GM19455 (cell line): ENCODE measurements at regions not wholly inside any gene's neighbourhood (a gene's known extent, or its start where the extent isn't known, plus 50 kb on each side); places are given as distances from the start of the nearest gene placed in this dataset.

Experiments
- ATAC-seq: cut with Tn5 transposase; IDR thresholded peaks from one replicate; pipeline ENCODE4 v1.9.1; 2021; ENCODE audit not compliant: unreplicated experiment

DNA sequence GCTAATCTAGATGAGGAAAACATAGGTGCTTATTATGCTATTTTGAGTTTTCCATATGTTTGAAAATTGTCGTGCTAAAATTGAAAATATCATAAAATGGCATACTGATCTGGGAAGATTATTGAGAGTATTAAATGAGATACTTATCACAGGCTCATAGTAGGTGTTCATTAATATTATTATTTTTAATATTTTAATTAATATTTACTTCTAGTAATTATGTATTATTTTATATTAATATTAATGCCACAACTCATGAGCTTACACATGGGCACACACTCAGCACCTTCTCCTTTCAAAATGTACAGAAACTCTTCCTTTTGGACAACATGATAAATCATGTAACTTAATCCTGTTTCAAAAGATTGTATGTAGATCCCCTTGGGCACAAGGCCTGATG, 223.6 kb downstream of the RAB28 start:
- ATAC-seq, result no peak

DNA sequence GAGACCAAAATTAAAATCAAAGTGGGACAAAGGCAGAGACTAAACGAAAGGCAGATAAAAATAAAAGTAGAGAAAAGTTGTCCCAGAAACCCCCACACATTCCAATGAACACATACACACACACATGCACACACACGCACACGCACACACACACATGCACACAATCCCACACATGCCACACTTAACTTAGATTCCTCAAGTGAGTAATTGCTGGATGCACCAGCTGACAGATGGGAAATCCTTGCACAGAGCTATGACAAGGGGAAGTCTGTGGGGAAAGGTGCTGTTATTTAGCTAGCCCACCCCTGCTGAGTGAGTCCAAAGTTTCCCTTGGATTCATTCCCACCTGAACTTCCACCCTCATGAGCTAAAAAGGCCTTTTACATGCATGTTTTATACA, 233.9 kb downstream of the RAB28 start:
- no peak for ATAC-seq

DNA sequence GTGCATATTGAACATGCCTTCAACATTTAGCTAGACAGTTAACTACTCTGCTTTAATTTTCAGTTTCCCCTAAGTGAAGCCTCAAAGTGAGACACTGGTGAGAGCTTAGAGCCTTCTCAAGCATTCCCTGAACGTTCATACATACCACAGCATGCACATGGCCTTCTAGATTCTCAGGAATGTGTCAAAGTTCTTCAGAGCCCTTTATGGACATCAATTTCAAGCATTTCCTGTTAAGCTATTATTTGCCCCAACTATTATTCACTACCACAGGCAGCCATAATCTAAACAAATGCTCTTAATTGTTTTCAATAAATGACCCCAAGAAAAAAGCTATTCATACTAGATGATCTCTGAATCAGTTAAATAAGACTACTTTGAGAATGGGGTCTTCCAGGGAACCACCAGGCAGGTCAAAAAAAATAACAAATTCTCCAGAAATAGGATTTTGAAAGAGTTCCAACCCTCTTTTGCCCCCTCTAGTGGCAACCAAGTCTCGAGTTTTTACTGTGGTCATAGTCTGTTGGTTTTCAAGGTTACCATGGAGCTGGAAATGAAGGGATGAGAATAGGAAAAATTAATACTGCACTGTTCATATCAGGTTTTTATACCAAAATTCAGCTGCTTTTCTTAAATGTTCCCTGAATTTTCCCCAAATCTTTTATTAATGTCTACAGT, 235.4 kb downstream of the RAB28 start:
- ATAC-seq, result no peak

DNA sequence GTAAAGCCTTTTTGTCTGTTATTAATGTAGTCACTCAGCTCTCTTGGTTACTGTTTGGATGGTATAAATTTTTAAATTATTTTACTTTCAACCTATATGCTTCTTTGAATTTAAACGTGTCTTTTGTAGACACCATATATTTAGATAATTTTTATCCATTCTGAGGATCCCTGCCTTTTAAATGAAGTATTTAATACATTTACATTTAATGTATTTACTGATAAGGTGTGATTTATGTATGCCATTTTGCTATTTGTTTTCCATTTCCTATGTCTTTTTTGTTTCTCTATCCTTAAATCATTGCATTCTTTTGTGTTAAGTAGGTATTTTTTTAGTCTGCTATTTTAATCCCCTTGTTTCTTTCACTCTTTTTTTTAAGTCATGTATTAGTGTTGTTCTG, 238.0 kb downstream of the RAB28 start:
- no peak for ATAC-seq

DNA sequence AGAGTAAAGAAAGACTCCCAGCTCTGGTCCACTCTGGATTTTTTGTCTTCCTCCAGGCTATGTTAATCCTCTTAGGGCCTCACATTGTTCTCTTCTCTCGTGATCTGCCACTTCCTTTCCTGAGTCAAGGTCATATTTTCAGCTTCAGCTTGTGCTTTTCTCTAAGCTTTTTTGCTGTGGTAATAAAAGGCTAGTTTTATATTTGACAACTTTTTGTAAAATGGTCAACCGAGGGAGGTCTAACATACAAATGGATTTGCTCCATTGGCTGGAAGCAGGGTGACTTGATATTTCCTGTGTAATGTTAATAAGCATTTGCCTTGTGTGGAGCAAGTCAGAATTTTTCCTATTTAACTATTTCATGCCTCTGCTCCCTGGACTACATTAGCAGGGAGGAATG, 239.7 kb downstream of the RAB28 start:
- ATAC-seq, result no peak

DNA sequence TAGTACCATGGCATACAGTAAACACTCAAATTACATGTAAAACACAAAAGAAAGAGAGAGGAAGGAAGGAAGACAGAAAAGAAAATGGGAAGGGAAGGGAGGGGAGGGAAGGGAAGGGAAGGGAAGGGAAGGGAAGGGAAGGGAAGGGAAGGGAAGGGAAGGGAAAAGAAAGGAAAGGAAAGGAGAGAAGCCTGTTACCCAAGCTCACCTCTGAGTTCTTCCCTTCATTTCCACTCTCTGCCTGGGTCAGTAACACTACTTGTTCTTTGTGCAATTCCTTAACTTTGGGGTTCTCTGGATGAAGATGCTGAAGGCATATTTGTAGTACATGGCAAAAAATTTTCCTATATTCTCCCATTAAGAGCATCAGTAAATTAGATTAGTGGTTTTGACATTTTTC, 241.0 kb downstream of the RAB28 start:
- no peak for ATAC-seq

DNA sequence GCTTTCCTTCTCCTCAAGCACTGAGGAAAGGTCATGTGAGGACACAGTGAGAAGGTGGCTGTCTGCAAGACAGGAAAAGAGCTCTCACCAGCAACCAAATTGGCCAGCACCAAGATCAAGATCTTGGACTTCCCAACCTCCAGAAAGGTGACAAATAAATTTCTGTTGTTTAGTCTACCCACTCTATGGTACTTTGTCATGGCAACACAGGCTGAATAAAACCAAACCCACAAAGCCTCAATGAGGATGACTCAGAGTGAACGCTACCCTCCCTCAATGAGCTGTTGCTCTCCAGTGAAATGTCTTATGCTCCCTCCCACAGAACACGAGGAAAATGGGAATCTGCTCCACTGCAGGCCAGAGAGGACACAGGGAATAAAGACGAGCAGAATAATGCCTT, 244.1 kb downstream of the RAB28 start:
- ATAC-seq, result no peak

DNA sequence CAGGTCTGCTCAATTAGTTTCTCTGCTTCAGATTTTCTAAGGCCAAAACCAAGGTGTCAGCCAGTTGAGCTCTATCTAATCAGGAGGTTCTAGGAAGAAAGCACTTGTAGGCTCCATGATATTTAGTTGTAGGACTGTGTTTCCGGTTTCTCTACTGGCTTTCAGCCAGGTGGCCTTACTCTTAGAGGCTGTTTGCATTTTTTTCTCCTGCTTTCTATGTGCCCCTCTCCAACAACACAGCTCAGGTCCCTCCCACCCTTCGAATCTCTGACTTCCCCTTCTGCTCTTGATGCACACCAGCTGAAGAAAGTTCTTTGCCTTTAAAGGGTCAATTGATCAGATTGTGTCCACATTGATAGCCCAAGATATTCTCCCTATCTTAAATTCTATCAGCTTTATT, 245.2 kb downstream of the RAB28 start:
- no peak for ATAC-seq

DNA sequence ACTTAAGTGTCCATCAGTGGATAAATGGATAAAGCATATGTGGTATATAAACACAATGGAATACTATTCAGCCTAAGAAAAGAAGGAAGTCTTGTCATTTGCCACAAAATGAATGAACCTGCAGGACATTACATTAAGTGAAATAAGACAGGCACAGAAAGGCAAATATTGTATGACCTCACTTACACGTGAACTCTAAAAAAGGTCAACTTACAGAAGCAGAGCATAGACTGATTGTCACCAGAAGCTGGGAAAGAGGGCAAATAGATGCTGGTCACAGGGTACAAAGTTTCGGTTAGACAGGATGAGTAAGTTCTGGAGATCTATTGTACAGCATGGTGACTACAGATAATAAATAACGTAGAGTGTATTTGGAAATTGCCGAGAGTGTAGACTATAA, 247.7 kb downstream of the RAB28 start:
- ATAC-seq, result no peak

DNA sequence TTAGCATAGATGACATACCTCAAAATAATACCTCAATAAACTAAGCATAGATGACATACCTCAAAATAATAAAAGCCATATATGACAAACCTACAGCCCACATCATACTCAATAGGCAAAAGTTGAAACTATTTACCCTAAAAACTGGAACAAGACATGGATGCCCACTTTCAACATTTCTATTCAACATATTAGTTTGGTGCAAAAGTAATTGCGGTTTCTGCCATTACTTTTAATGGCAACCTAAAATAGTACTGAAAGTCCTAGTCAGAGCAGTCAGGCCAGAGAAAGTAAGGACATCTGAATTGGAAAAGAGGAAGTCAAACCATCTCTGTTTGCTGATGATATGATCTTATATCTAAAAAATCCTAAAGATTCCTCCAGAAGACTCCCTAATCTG, 250.4 kb downstream of the RAB28 start:
- ATAC-seq, result no peak

DNA sequence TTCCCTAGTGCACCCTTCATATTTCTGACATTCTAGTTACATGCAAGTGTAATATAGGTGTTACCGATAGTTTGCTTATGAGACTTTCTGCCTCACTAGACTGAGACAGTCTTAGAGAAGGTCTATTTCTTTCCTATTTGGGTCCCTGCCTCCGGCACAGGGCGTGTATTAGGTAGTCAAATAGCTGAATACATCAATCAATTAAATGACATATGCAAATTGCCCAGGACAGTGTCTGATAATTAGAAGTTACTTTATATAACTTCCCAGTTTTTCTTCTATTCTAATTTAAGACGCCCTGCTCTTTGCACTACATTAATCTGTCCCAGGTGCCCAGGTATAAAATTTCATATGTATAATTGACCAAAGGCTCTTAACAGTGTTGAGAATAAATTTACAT, 264.2 kb downstream of the RAB28 start:
- ATAC-seq, result no peak

DNA sequence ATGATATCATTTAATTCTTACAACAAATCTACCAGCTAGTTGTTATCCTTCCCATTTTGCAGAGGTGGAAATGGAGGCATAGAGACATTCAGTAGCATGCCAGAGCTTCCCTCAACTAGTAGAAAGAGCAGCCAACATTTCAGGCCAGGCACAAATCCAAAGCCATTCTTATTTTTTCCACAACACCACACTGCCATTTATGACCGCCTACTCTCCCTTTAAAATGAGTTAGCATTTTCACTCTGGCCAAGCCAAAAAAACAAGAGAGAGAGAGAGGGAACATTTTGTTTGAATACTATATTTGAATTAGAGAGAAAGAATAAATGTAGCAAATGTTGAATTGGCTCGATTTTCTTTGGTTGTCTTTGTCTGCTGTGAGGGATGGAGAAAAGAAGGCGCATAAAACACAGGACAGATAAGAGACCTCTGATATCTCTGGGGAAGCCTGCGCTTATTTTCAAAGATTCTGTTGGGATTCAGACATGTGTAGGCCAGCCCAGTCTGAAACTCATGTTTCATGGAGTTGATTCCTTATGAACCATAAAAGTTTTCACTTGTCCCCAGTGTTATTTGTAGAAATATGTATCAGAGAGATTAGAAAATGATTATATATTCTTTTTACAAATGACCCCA, 265.7 kb downstream of the RAB28 start:
- no peak for ATAC-seq

DNA sequence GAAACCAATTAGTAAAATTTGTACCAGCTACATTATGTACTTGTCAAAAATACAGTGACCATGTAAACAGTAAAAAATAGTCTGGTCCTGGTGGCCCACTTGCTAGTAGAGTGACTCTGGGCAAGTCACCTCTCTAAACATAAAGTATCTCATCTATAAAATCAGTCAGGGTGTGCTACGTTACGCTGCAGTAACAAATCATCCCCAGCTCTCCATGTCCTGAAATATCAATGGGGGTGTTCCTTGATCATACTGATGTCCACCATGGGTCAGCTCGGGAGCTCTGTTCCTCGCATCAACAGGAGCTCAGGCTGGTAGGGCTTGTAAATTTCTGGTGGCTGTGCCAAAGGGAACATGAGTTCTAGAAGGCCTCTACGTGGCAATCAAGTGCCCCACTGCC, 268.6 kb downstream of the RAB28 start:
- ATAC-seq, result no peak

DNA sequence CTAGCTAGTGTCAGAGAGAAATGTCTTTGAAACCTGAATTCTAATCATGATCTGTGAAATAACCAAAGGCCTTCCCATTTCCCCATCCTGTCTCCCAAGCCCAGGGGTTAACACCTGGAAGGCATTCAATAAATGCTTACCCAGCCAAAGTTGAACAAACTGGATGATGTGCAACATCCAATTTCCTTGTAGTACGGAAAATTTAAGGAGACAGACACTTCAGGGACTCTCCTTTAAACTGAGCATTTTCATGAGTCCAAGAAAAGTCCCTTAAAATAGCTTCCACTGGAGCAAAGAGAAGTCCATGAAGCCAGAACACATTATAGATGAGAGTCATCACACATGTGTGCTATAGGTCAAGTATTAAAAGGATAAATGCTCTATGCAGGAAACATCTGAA, 271.2 kb downstream of the RAB28 start:
- no peak for ATAC-seq

DNA sequence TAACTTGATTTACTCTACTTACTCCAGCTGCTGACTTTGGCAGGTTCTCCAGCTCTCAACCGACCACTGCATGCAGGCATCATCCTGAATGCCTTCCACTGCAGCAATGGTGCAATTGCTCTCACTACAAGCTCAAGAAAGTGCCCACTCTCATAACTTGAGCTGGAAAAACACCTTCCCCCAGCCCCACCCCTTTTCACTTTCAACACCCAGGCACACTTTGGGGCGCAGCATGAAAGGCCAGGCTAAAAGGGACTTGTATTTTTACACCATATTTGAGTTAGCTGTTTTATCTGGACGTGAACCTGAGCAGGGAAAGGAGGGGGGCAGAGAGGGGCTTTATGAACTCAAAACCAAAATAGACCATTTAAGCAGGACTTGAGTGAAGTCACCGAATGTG, 274.5 kb downstream of the RAB28 start:
- ATAC-seq, result no peak

DNA sequence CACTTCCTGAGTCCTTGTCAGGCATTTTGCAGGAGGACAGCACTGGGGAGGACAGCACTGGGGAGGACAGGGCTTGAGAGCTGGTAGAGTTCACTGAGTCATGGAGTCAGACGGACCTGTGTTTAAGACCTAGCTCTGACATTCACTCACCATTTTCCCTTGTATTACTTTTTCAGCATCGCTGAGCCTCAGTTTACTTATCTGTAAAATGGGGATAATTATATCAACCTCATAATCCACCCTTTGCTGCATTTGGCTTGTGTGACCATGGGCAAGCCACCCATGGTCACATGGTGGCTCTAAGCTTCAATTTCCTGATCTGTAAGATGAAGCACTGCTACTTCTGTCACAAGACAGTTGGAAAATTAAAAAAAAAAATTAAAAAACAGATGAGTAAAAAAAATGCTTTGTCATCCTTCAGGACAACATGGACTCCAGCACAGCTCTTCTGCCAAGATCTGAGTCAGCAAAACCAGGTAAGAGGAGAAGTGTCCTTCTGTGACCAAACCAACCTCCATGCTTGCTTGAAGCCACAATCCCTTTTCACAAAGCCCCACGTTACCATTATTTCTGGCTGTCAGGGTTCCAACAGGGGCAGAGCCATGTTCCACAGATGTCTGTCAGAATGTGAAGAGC, 275.5 kb downstream of the RAB28 start:
- no peak for ATAC-seq

DNA sequence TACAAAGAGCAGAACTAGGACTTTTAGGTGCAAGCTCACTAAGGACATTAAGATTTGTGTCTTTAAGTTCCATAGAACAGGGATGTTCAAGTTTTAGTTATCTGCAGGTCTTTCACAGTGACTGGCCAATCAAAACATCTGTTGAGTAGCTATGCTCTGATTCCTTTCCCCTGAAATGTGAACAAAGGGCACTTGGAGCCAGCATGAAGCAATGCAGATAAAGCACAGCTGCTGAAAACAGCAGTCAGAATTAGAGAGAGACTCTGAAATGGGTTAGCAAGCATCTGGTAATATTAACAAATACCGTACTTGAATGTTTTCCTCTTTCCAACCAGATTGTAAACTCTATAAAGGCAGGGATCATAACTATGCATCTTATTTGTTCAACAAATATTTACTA, 276.9 kb downstream of the RAB28 start:
- no peak for ATAC-seq

DNA sequence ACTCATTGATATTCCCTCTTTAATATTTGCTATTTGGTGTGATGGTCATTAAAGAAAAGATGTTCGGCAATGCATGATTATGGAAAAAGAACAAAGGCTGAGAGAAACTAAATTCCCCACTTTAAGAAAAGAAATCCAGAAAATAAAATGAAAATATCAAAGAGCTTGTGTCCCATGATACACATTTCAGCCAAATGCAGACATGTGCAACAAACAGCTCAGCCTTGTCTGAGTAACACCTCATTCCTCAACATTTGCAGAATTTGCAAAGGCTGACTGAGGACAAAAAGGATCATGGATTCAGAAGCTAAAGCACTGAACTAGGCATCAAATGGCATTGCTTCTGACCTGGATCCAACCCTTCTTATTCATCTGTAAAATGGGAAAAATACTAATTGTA, 281.0 kb downstream of the RAB28 start:
- ATAC-seq, result no peak

DNA sequence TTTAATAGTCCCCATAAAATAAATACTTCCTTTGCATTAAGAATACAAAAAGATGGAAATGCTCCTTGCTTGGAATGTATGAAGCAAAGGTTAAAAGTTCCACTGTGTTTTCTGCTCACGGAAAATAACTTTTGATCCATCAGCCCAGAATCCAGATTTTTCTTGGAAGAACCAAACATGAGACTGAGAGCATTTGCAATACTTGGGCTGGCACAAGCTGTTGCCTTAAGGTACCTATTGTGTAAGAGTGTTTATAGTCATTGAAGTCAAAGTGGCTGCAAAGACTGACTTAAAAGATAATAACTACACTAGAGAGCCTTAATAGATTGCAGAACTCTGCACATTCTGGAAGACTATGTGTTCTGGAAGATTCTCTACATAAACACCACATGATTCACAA, 281.4 kb downstream of the RAB28 start:
- no peak for ATAC-seq

DNA sequence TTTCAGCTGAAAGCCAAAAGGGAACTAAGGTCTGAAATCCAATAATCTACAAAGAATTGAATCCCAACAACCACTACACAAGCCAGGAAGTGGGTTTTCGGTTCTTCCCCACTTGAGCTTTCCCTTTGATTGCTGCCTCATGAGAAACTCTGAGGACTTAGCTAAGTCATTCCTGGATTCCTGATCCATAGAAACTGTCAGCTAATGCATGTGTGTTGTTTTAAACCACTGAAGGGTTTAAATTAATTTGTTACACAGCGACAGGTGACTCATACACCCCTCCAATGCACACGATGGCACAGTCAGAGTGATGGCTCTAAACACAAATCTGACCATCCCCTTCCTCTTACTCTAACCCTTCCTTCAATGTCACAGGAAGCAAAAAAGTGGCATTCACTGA, 282.9 kb downstream of the RAB28 start:
- no peak for ATAC-seq

DNA sequence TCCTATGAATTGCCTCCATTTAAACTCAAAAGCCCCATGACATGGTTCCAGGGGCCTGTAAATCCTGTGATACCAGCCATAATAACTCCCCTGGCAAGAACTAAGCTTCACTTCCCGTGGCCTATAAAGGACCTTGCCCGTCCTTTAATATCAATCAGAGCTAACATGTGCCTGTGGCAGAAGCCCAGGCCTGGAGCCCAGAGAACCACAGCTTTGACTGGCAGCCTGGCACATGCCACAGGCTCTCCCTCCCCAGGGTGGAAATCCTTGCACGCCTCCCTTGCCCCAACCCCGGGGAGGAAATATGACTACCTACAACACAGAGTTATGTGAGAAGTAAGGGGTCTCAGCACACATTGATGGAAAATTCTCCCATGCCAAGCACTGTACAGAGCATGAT, 287.4 kb downstream of the RAB28 start:
- ATAC-seq, result no peak

DNA sequence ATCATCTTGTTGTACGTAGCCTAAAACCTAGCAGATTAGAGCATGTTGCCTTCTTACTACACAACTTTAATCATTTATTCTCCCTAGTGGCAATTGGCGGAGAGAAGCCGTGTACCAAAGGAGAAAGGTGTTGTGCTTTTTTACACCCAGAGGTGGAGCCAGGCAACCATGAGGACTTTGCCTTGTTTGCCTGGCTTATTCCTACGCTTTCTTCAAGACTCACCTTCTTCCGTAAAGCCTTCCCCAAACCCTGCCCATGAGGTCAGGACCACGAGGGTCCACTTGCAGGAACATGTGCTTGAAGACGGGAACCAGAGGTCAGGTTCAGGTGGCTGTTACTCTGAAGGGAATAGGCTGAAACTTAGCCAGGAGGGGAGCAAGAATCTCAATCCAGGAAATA, 290.5 kb downstream of the RAB28 start:
- no peak for ATAC-seq
